Astrocyte (in vitro differentiated cells and primary cell): ENCODE measurements at regions not wholly inside any gene's neighbourhood (a gene's known extent, or its start where the extent isn't known, plus 50 kb on each side); places are given as distances from the start of the nearest gene placed in this dataset.
A peak's percentile ranks its signal among the peaks of the same experiment; 100 is the strongest.

Experiments
- DNase-seq: peaks from one replicate; pipeline ENCODE4 v3.0.0-alpha.2; 2010; ENCODE audit warnings: low read depth
- FAIRE-seq: peaks from 2 replicates; lab custom pipeline; 2011; peaks lifted over from hg19 to GRCh38; lab: Jason Lieb, UNC
- H2AFZ ChIP-seq: 2 replicates; pipeline ENCODE4 v1.6.0; 2012; ENCODE audit warnings: low read depth, low read length, inconsistent platforms
- H3K27ac ChIP-seq: 2 replicates; pipeline ENCODE4 v1.5.1; 2011; ENCODE audit warnings: low read depth, low read length, inconsistent platforms
- H3K27me3 ChIP-seq: 2 replicates; pipeline ENCODE4 v1.6.0; 2011; ENCODE audit warnings: low read length, inconsistent platforms; ENCODE audit not compliant: insufficient read depth
- H3K36me3 ChIP-seq: 2 replicates; pipeline ENCODE4 v1.5.1; 2011; ENCODE audit warnings: low read length, inconsistent platforms; ENCODE audit not compliant: insufficient read depth
- H3K4me1 ChIP-seq: 2 replicates; pipeline ENCODE4 v1.5.1; 2011; ENCODE audit warnings: low read length, inconsistent platforms; ENCODE audit not compliant: insufficient read depth
- H3K4me2 ChIP-seq: 2 replicates; pipeline ENCODE4 v1.6.0; 2012; ENCODE audit warnings: low read length, inconsistent platforms
- H3K4me3 ChIP-seq: 2 replicates; pipeline ENCODE4 v1.5.1; 2011; ENCODE audit warnings: low read depth, mild to moderate bottlenecking, low read length, inconsistent platforms; ENCODE audit not compliant: insufficient read depth
- H3K79me2 ChIP-seq: 2 replicates; pipeline ENCODE4 v1.6.0; 2012; ENCODE audit warnings: mild to moderate bottlenecking, low read length, inconsistent platforms; ENCODE audit not compliant: insufficient read depth
- H3K9ac ChIP-seq: 2 replicates; pipeline ENCODE4 v1.6.0; 2012; ENCODE audit warnings: mild to moderate bottlenecking, low read length, inconsistent platforms
- H3K9me3 ChIP-seq: 2 replicates; pipeline ENCODE4 v1.5.1; 2012; ENCODE audit warnings: low read depth, mild to moderate bottlenecking, low read length, inconsistent platforms; ENCODE audit not compliant: insufficient read depth
- H4K20me1 ChIP-seq: 2 replicates; pipeline ENCODE4 v1.6.0; 2012; ENCODE audit warnings: low read length, inconsistent platforms; ENCODE audit not compliant: insufficient read depth
- H3K27ac Mint-ChIP-seq: one replicate; pipeline ENCODE4 v1.8.0; 2021; ENCODE audit warnings: mild to moderate bottlenecking, mixed read lengths; ENCODE audit not compliant: unreplicated experiment
- H3K27me3 Mint-ChIP-seq: one replicate; pipeline ENCODE4 v1.8.0; 2021; ENCODE audit warnings: low read depth, mixed read lengths; ENCODE audit not compliant: unreplicated experiment
- H3K36me3 Mint-ChIP-seq: one replicate; pipeline ENCODE4 v1.8.0; 2021; ENCODE audit warnings: low read depth, mixed read lengths; ENCODE audit not compliant: unreplicated experiment
- H3K4me1 Mint-ChIP-seq: one replicate; pipeline ENCODE4 v1.8.0; 2021; ENCODE audit warnings: low read depth, mixed read lengths; ENCODE audit not compliant: unreplicated experiment
- H3K4me3 Mint-ChIP-seq: one replicate; pipeline ENCODE4 v1.8.0; 2021; ENCODE audit warnings: mild to moderate bottlenecking, moderate library complexity, mixed read lengths; ENCODE audit not compliant: unreplicated experiment
- H3K9me3 Mint-ChIP-seq: one replicate; pipeline ENCODE4 v1.8.0; 2021; ENCODE audit warnings: mild to moderate bottlenecking, mixed read lengths; ENCODE audit not compliant: unreplicated experiment
- EZH2 ChIP-seq: IDR thresholded peaks from 2 replicates; pipeline ENCODE4 v1.6.1; 2012; ENCODE audit warnings: mild to moderate bottlenecking, low read length, inconsistent platforms; ENCODE audit not compliant: insufficient read depth
- TF ChIP-seq, protein P1 (sequence below): IDR thresholded peaks from 2 replicates; pipeline ENCODE4 v1.5.1; 2011; ENCODE audit warnings: low read depth, mild to moderate bottlenecking, inconsistent platforms, low read length, moderate library complexity; ENCODE audit not compliant: insufficient read depth

DNA sequence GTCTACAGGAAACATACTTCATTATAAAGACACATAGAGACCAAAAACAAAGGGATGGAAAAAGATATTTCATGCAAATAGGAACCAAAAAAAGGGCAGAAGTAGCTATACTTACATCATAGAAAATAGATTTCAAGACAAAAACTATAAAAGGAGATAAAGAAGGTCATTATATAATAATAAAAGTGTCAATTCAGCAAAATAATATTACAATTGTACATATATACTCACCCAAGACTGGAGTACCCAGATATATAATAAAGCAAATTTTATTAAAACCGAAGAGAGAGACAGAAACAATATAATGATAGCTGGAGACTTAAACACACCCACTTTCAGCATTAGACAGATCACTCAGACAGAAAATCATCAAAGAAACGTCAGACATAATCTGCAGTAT, 546.3 kb downstream of the PRDM9 start:
- peaks cover 4% of the 10 kb centered on the region for H3K9me3 Mint-ChIP-seq
- Histone ChIP-seq H3K27me3 (no peaks in the 10 kb centered on the region), H3K27ac (no peak overlapping the region), H3K79me2 (no peaks in the 10 kb centered on the region), H3K4me3 (no peak overlapping the region), H2AFZ (no peak overlapping the region), H3K36me3 (no peaks in the 10 kb centered on the region), H3K9me3 (peaks cover 7% of the 10 kb centered on the region), H3K4me1 (no peaks in the 10 kb centered on the region), H4K20me1 (no peaks in the 10 kb centered on the region), H3K9ac (no peak overlapping the region), H3K4me2 (no peak overlapping the region)
- no peak for TF ChIP-seq EZH2
- TF ChIP-seq, protein P1, sequence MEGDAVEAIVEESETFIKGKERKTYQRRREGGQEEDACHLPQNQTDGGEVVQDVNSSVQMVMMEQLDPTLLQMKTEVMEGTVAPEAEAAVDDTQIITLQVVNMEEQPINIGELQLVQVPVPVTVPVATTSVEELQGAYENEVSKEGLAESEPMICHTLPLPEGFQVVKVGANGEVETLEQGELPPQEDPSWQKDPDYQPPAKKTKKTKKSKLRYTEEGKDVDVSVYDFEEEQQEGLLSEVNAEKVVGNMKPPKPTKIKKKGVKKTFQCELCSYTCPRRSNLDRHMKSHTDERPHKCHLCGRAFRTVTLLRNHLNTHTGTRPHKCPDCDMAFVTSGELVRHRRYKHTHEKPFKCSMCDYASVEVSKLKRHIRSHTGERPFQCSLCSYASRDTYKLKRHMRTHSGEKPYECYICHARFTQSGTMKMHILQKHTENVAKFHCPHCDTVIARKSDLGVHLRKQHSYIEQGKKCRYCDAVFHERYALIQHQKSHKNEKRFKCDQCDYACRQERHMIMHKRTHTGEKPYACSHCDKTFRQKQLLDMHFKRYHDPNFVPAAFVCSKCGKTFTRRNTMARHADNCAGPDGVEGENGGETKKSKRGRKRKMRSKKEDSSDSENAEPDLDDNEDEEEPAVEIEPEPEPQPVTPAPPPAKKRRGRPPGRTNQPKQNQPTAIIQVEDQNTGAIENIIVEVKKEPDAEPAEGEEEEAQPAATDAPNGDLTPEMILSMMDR: no peak
- no peaks in the 10 kb centered on the region for H3K36me3 Mint-ChIP-seq
- peaks cover 2% of the 10 kb centered on the region for H3K4me1 Mint-ChIP-seq
- no peak for DNase-seq
- FAIRE-seq: no peak
- no peaks in the 10 kb centered on the region for H3K27me3 Mint-ChIP-seq
- H3K4me3 Mint-ChIP-seq: no peak overlapping the region
- no peak overlapping the region for H3K27ac Mint-ChIP-seq

DNA sequence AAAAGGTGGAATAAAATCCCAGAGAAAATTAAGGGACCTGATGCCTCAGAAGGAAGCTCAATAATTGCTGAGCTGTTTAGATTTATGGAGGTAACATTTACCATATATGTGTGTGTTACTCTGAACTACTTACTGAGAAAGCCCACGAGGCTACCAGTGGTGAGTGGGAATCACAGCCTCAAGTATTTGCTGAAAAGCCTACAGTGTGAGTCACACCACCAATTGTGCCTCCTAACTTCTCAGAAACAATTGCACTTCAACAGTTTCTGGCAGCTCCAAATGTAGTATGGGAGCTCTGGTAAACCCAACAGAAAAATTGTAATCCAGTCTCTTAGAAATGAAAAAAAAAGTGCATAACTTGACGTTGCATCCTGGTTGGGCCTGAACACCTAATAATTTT, 551.6 kb downstream of the PRDM9 start:
- DNase-seq: peak; percentile 2
- Mint-ChIP-seq H3K4me3 (no peak overlapping the region), H3K27me3 (no peaks in the 10 kb centered on the region), H3K27ac (no peak overlapping the region), H3K36me3 (no peaks in the 10 kb centered on the region), H3K9me3 (peaks cover 4% of the 10 kb centered on the region), H3K4me1 (peaks cover 10% of the 10 kb centered on the region)
- H3K9ac ChIP-seq: no peak overlapping the region
- no peak overlapping the region for H3K4me2 ChIP-seq
- H3K27ac ChIP-seq: no peak overlapping the region
- no peak overlapping the region for H2AFZ ChIP-seq
- H3K9me3 ChIP-seq: no peaks in the 10 kb centered on the region
- H3K27me3 ChIP-seq: no peaks in the 10 kb centered on the region
- no peaks in the 10 kb centered on the region for H4K20me1 ChIP-seq
- no peak for TF ChIP-seq EZH2
- TF ChIP-seq, protein P1: no peak
- H3K4me1 ChIP-seq: no peaks in the 10 kb centered on the region
- FAIRE-seq: no peak
- H3K36me3 ChIP-seq: no peaks in the 10 kb centered on the region
- no peak overlapping the region for H3K4me3 ChIP-seq
- H3K79me2 ChIP-seq: no peaks in the 10 kb centered on the region

GRCh38 chr5:24059716-24060115, 552.3 kb downstream of the PRDM9 start:
- no peak for DNase-seq
- Histone ChIP-seq H3K27ac (no peak overlapping the region), H3K4me3 (no peak overlapping the region), H3K27me3 (no peaks in the 10 kb centered on the region), H3K9ac (no peak overlapping the region), H3K4me2 (no peak overlapping the region), H3K4me1 (no peaks in the 10 kb centered on the region), H3K9me3 (no peaks in the 10 kb centered on the region), H4K20me1 (no peaks in the 10 kb centered on the region), H3K36me3 (no peaks in the 10 kb centered on the region), H3K79me2 (no peaks in the 10 kb centered on the region), H2AFZ (no peak overlapping the region)
- Mint-ChIP-seq H3K27me3 (no peaks in the 10 kb centered on the region), H3K36me3 (no peaks in the 10 kb centered on the region), H3K27ac (no peak overlapping the region), H3K4me3 (no peak overlapping the region), H3K4me1 (peaks cover 10% of the 10 kb centered on the region), H3K9me3 (peaks cover 4% of the 10 kb centered on the region)
- no peak for FAIRE-seq
- TF ChIP-seq, protein P1: no peak
- TF ChIP-seq EZH2: no peak
